OCI-LY7 (cell line): ENCODE measurements at regions not wholly inside any gene's neighbourhood (a gene's known extent, or its start where the extent isn't known, plus 50 kb on each side); places are given as distances from the start of the nearest gene placed in this dataset.

Source experiments
- BruUV-seq: library from RNA; stranded (reverse); fragments of 400-500 nt; replicated peaks from 2 replicates; lab custom pipeline; 2021; lab: Mats Ljungman, UMichigan
- CTCF ChIA-PET: fragments of 300-600 bp; sonication (Branson Sonifier 250); formaldehyde crosslinking; loops from one replicate; lab custom pipeline; 2022; ENCODE audit warnings: antibody characterized with exemption; ENCODE audit not compliant: unreplicated experiment; lab: Charles Lee
- POLR2A ChIA-PET: fragments of 300-600 bp; sonication (Branson Sonifier 250); formaldehyde crosslinking; loops from one replicate; lab custom pipeline; 2022; ENCODE audit warnings: antibody characterized with exemption; lab: Charles Lee
- DNase-seq: peaks from one replicate; pipeline ENCODE4 v3.0.0-alpha.2; 2015; ENCODE audit warnings: low spot score
- H2AFZ ChIP-seq: fragments of 200-600 bp; sonication (generic), shearing (Covaris generic); 2 replicates; pipeline ENCODE4 v1.6.1; 2014; ENCODE audit warnings: mild to moderate bottlenecking, antibody characterized with exemption, low read length, moderate library complexity
- H3K27ac ChIP-seq: fragments of 200-600 bp; sonication (generic); 2 replicates; pipeline ENCODE4 v1.5.1; 2014; ENCODE audit warnings: mixed run types, low read depth, mild to moderate bottlenecking, moderate library complexity, low read length, inconsistent platforms; ENCODE audit not compliant: poor library complexity, severe bottlenecking
- H3K36me3 ChIP-seq: fragments of 200-600 bp; sonication (generic); 2 replicates; pipeline ENCODE4 v1.6.1; 2014; ENCODE audit warnings: mild to moderate bottlenecking, antibody characterized with exemption, low read length, moderate library complexity, mixed read lengths; ENCODE audit not compliant: insufficient read depth
- H3K4me1 ChIP-seq: fragments of 200-600 bp; sonication (generic); 2 replicates; pipeline ENCODE4 v1.5.1; 2014; ENCODE audit warnings: mild to moderate bottlenecking, low read length; ENCODE audit not compliant: insufficient read depth, poor library complexity, severe bottlenecking
- H3K4me2 ChIP-seq: fragments of 200-600 bp; sonication (generic); 2 replicates; pipeline ENCODE4 v1.6.1; 2014; ENCODE audit warnings: mild to moderate bottlenecking, low read length
- H3K4me3 ChIP-seq: fragments of 200-600 bp; sonication (generic); 2 replicates; pipeline ENCODE4 v1.5.1; 2014; ENCODE audit warnings: mild to moderate bottlenecking, low read depth, low read length; ENCODE audit not compliant: poor library complexity, severe bottlenecking
- H3K79me2 ChIP-seq: fragments of 200-600 bp; sonication (generic); 2 replicates; pipeline ENCODE4 v1.6.1; 2016; ENCODE audit warnings: low read depth, mild to moderate bottlenecking, low read length, moderate library complexity, mixed read lengths; ENCODE audit not compliant: insufficient read depth
- H3K9me2 ChIP-seq: fragments of 200-600 bp; sonication (generic); 2 replicates; pipeline ENCODE4 v1.6.1; 2016; ENCODE audit warnings: mild to moderate bottlenecking, low read length, mixed read lengths; ENCODE audit not compliant: insufficient read depth
- H3K9me3 ChIP-seq: fragments of 200-600 bp; sonication (generic); 2 replicates; pipeline ENCODE4 v1.6.1; 2014; ENCODE audit warnings: mild to moderate bottlenecking, mixed run types, low read length, mixed read lengths
- H4K20me1 ChIP-seq: fragments of 200-600 bp; sonication (generic); 2 replicates; pipeline ENCODE4 v1.6.1; 2014; ENCODE audit warnings: mild to moderate bottlenecking, antibody characterized with exemption, low read length, moderate library complexity, mixed read lengths; ENCODE audit not compliant: insufficient read depth
- EZH2phosphoT487 ChIP-seq: fragments of 200-600 bp; sonication (generic); IDR thresholded peaks from 2 replicates; pipeline ENCODE4 v1.6.1; 2018; ENCODE audit warnings: low read depth, borderline replicate concordance, mild to moderate bottlenecking, mixed run types, antibody characterized with exemption, low read length, moderate library complexity, mixed read lengths
- intact Hi-C: fragments of 100-400 bp; cut with micrococcal nuclease; formaldehyde crosslinking; loops from one replicate; pipeline ENCODE4 v1.10.0; 2022; ENCODE audit not compliant: unreplicated experiment
- TF ChIP-seq, protein P1 (sequence below): fragments of 200-600 bp; sonication (generic); conservative IDR thresholded peaks from 2 replicates; pipeline ENCODE4 v1.5.1; 2014; ENCODE audit warnings: mild to moderate bottlenecking, antibody characterized with exemption, low read length, moderate library complexity, mixed read lengths

DNA sequence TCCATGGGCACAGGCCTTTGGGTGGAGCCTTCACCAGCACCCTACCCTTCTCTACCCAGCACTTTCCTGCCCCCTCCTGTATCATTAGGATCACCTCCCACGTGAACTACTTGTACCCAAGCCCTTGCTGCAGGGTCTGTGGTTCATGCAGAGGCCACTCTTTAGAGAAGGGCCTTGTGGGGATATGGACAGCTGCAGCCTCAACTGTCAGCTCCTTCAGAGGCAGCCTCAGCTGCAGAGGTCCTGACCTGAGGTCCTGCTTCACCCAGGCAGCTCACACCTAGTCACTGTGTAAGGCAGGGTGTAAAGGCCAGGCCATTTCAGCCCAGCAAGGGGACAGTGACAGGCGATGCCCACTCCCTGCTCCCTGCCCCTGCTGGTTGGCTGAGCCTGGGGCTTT is 448.6 kb upstream of the PROK2 start:
- ChIA-PET POLR2A (interaction anchor here (0.6 kb wide), 1 partner anchor 11 kb away, joined by 3 read pairs; no protein-coding TSS in a partner anchor), CTCF (no interaction called here)
- no peak for DNase-seq
- H3K4me2 ChIP-seq = no peak overlapping the region
- H3K4me1 ChIP-seq = no peaks in the 10 kb centered on the region
- no peak for TF ChIP-seq EZH2phosphoT487
- H3K27ac ChIP-seq = no peak overlapping the region
- intact Hi-C loops = no loop called here
- no peaks in the 10 kb centered on the region for H4K20me1 ChIP-seq
- no TSS peak for BruUV-seq
- no peak overlapping the region for H3K4me3 ChIP-seq
- no peak overlapping the region for H2AFZ ChIP-seq
- no peaks in the 10 kb centered on the region for H3K9me3 ChIP-seq
- H3K79me2 ChIP-seq = no peaks in the 10 kb centered on the region
- no peaks in the 10 kb centered on the region for H3K36me3 ChIP-seq
- no peaks in the 10 kb centered on the region for H3K9me2 ChIP-seq

DNA sequence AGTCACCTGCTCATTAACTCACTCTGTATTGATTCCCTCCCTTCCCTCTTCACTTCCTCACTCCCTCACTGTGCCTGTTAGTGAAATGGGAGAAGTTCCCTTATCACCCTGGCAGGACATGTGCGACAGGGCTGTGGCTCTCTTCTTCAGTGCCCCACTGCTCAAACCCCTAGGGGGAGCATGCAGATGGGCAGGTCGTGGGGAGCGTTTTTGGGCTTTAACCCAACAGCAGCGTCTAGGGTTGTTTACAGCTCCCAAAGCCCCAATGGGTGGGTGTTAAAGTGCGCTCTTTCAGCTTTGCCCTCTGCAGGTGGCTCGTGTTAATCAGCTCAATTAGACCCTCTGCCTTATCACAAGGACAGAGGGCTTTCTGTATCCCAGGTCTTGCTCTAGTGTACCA is 447.8 kb upstream of the PROK2 start:
- no peaks in the 10 kb centered on the region for H3K9me2 ChIP-seq
- TF ChIP-seq EZH2phosphoT487 = no peak
- TF ChIP-seq, protein P1, sequence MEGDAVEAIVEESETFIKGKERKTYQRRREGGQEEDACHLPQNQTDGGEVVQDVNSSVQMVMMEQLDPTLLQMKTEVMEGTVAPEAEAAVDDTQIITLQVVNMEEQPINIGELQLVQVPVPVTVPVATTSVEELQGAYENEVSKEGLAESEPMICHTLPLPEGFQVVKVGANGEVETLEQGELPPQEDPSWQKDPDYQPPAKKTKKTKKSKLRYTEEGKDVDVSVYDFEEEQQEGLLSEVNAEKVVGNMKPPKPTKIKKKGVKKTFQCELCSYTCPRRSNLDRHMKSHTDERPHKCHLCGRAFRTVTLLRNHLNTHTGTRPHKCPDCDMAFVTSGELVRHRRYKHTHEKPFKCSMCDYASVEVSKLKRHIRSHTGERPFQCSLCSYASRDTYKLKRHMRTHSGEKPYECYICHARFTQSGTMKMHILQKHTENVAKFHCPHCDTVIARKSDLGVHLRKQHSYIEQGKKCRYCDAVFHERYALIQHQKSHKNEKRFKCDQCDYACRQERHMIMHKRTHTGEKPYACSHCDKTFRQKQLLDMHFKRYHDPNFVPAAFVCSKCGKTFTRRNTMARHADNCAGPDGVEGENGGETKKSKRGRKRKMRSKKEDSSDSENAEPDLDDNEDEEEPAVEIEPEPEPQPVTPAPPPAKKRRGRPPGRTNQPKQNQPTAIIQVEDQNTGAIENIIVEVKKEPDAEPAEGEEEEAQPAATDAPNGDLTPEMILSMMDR = peak; percentile 35; the same call in 1 of the 2 replicates
- no peaks in the 10 kb centered on the region for H3K9me3 ChIP-seq
- intact Hi-C loops = no loop called here
- no peaks in the 10 kb centered on the region for H3K79me2 ChIP-seq
- H3K4me3 ChIP-seq = no peak overlapping the region
- no TSS peak for BruUV-seq
- no peaks in the 10 kb centered on the region for H3K36me3 ChIP-seq
- POLR2A ChIA-PET = interaction anchor here (0.6 kb wide), 1 partner anchor 11 kb away, joined by 3 read pairs; no protein-coding TSS in a partner anchor
- H3K4me2 ChIP-seq = no peak overlapping the region
- peak; percentile 38 for DNase-seq
- no peaks in the 10 kb centered on the region for H3K4me1 ChIP-seq
- no peaks in the 10 kb centered on the region for H4K20me1 ChIP-seq
- no peak overlapping the region for H2AFZ ChIP-seq
- no peak overlapping the region for H3K27ac ChIP-seq
- CTCF ChIA-PET = no interaction called here

DNA sequence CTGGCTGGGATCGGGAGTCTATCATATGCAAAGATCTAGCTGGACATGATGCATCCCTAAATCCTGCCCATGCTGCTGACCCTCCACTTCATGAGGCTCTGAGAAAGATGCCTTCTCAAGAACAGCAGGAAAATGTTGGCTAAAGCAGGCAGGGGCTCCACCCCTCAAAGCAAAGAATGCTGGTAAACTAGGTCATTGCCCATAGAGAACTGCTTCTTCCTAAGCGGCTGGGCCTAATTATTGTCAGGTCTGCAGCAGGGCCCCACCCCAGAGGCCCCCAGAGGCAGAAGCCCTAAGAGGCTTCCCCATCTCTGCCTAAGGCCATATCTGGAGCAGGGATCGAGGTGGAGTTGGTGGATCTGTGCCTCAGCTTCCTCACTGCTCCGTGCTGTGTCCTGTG is 447.4 kb upstream of the PROK2 start:
- Histone ChIP-seq H3K9me3 (no peaks in the 10 kb centered on the region), H3K27ac (no peak overlapping the region), H3K4me1 (no peaks in the 10 kb centered on the region), H4K20me1 (no peaks in the 10 kb centered on the region), H3K4me3 (no peak overlapping the region), H3K4me2 (no peak overlapping the region), H3K79me2 (no peaks in the 10 kb centered on the region), H3K36me3 (no peaks in the 10 kb centered on the region), H2AFZ (no peak overlapping the region), H3K9me2 (no peaks in the 10 kb centered on the region)
- TF ChIP-seq, protein P1 = no peak
- TF ChIP-seq EZH2phosphoT487 = no peak
- intact Hi-C loops = no loop called here
- BruUV-seq = no TSS peak
- ChIA-PET POLR2A (no interaction called here), CTCF (interaction anchor here (0.6 kb wide), 1 partner anchor 619 kb away, joined by 3 read pairs; no protein-coding TSS in a partner anchor)
- DNase-seq = no peak
